BJ (cell line): ENCODE measurements at regions not wholly inside any gene's neighbourhood (a gene's known extent, or its start where the extent isn't known, plus 50 kb on each side); places are given as distances from the start of the nearest gene placed in this dataset.

Source experiments
- CTCF ChIA-PET: fragments of 350-600 bp; formaldehyde crosslinking; extraction: SDS; loops from one replicate; lab custom pipeline; 2021; ENCODE audit warnings: antibody characterized with exemption, inconsistent platforms; lab: Yijun Ruan, JAX
- POLR2A ChIA-PET: fragments of 300-600 bp; sonication (Branson Sonifier 250); formaldehyde crosslinking; extraction: SDS; loops from one replicate; lab custom pipeline; 2021; ENCODE audit warnings: antibody characterized with exemption; lab: Charles Lee
- DNase-seq: peaks from one replicate; pipeline ENCODE4 v3.0.0-alpha.2; 2011; ENCODE audit warnings: low read depth
- H3K27me3 ChIP-seq: 2 replicates; pipeline ENCODE4 v1.6.0; 2011; ENCODE audit warnings: low read length; ENCODE audit not compliant: control insufficient read depth, insufficient read depth
- H3K36me3 ChIP-seq: 2 replicates; pipeline ENCODE4 v1.5.1; 2011; ENCODE audit warnings: low read length; ENCODE audit not compliant: control insufficient read depth, insufficient read depth
- H3K4me3 ChIP-seq: 2 replicates; pipeline ENCODE4 v1.5.1; 2011; ENCODE audit warnings: low read depth, mild to moderate bottlenecking, control low read depth, low read length
- TF ChIP-seq, protein P1 (sequence below): IDR thresholded peaks from 2 replicates; pipeline ENCODE4 v1.5.1; 2011; ENCODE audit warnings: low read depth, mild to moderate bottlenecking, control low read depth, inconsistent platforms, low read length, moderate library complexity; ENCODE audit not compliant: insufficient read depth

DNA sequence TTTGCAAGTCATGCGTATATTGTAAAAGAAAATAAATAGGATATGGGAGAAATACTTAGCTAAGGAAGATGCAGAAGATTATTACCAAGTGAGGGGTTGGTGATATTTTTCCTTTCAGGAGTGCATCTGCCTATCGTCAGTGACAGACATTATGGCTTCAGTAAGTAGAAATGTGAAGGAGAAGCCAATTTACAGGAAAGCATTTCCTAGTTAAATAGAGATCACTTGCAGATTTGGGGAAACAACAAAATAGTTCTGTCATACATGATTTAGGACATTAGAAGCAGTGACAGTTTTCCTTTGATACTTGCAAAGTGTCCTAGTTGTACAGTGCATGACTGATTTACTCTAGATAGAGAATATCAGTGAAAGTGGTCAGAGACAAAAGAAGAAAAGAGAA is 747.8 kb upstream of the KLHL1 start:
- POLR2A ChIA-PET, result no interaction called here
- Histone ChIP-seq H3K27me3 (no peaks in the 10 kb centered on the region), H3K36me3 (no peaks in the 10 kb centered on the region), H3K4me3 (no peak overlapping the region)
- TF ChIP-seq, protein P1, sequence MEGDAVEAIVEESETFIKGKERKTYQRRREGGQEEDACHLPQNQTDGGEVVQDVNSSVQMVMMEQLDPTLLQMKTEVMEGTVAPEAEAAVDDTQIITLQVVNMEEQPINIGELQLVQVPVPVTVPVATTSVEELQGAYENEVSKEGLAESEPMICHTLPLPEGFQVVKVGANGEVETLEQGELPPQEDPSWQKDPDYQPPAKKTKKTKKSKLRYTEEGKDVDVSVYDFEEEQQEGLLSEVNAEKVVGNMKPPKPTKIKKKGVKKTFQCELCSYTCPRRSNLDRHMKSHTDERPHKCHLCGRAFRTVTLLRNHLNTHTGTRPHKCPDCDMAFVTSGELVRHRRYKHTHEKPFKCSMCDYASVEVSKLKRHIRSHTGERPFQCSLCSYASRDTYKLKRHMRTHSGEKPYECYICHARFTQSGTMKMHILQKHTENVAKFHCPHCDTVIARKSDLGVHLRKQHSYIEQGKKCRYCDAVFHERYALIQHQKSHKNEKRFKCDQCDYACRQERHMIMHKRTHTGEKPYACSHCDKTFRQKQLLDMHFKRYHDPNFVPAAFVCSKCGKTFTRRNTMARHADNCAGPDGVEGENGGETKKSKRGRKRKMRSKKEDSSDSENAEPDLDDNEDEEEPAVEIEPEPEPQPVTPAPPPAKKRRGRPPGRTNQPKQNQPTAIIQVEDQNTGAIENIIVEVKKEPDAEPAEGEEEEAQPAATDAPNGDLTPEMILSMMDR, result no peak
- DNase-seq, result no peak
- CTCF ChIA-PET, result no interaction called here

DNA sequence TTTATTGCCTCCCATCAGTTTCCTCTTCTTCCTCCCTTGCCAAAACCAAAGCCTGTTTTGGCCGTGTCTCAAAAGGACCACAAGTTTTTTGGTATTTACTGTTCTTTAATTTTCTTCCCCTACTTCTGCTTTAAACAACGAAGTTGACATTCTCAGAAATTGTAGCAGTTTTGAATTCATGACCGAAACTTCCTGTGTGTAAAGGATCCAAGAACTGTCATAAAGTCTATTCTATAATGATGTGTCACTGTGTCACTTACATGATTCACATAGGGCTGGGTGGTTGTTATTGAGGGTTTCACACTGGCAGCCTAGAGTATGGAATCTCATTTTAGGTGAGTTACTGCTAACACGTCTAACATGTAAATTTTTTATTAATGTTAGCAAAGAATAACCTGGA is 741.0 kb upstream of the KLHL1 start:
- no peaks in the 10 kb centered on the region for H3K36me3 ChIP-seq
- TF ChIP-seq, protein P1, result no peak
- H3K4me3 ChIP-seq, result no peak overlapping the region
- no peaks in the 10 kb centered on the region for H3K27me3 ChIP-seq
- no peak for DNase-seq
- POLR2A ChIA-PET, result no interaction called here
- CTCF ChIA-PET, result no interaction called here

DNA sequence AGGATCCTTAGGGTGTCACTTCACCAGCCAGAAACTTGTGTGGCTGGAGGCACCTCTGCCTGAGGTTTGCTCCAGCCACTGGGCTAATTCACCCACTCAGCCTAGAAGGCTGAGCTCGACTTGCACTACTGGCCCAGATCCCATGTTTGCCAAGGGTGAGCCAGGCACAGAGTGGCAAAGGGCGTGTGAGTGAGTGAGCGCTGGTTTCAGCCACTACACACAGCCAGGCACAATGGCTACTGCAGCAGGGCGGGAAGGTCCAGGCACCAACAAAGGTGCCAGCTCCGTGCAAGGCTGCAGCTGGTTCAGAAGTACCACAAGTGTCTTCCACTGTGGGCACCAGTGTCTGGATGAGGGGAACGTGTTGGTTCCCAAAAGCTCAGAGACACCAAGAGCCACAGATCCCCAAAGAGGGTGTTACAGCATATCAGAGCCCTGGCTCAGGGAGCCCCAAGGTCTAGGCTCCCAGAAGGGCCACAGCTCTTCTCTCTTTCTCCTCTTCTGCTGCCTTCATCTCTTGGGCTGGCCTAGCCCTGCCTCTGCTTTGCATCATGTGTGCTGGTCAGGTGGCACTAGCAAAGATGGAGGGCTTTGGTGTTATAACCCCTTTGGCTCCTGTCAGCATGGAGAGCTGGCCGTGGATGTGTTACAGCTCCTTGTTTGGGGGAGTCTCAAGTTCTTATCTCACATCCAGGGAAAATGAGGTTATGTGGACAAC is 736.3 kb upstream of the KLHL1 start:
- Histone ChIP-seq H3K4me3 (no peak overlapping the region), H3K27me3 (no peaks in the 10 kb centered on the region), H3K36me3 (no peaks in the 10 kb centered on the region)
- ChIA-PET CTCF (no interaction called here), POLR2A (no interaction called here)
- DNase-seq, result no peak
- TF ChIP-seq, protein P1, result no peak

DNA sequence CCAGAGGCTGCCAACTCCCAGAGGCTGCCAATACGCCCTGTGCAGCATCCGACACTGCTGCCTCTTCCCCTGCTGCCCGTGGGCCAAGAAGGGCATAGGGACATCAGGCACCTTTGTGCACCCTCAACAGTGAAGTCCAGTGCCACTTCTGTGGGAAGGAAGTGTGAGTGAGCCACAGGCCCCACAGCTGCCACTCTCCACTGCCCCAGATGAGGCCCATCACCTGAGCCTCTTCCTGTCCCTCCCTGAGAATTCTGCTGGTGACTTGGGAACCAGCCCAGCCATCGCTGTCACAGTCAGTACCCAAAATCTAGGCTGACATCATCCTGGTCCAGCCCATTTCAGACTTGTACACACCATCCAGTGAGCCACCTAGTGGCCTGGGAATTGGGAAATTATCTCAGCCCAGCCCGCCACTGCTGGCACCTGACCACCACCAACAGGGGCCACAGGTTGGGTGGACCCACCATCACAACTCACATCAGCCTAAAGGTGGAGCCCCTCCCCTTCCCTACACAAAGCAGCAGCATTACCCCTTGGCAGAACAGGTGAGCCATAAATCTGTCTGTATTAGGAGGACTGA is 733.9 kb upstream of the KLHL1 start:
- TF ChIP-seq, protein P1, result no peak
- POLR2A ChIA-PET, result no interaction called here
- Histone ChIP-seq H3K36me3 (no peaks in the 10 kb centered on the region), H3K4me3 (no peak overlapping the region), H3K27me3 (no peaks in the 10 kb centered on the region)
- no peak for DNase-seq
- CTCF ChIA-PET, result no interaction called here

DNA sequence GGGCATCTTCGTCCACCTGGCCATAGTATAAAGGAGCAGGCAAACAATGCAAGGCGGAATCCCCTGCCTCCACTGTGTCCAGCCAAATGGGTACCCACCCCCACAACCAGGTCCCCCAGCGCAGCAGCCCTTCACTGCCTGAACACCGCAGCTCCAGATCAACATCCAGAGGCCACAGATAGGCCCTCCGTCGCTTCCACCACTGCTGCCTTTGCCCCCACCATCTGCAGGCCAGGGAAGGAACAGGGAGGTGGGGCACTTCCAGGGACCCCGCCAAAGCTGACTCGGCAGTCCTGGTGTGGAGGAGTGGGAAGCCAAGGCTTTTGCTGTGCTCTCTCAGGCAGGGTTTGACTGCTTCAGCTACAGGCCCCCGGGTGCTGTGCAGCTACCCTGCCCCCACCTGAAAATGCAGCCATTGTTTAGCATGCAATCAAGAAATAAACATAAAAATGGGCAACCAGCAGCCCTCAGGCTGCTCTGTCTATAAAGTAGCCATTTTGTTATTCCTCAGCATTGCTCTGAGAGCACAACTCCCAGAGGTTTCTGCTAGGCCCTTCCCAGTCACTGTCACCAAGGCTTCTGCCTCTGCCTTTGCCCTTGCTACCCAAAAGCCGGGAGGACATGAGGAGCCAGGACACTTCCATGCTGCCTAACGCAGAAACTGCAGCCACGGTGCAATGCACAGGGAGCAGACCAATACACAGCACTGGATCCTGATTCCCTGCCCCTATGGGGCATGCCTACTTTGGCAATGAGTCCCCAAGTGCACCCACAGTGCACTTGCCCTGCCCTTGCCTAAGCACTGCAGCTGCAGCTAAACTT is 733.2 kb upstream of the KLHL1 start:
- ChIA-PET CTCF (no interaction called here), POLR2A (no interaction called here)
- H3K27me3 ChIP-seq, result no peaks in the 10 kb centered on the region

More for the DNA sequence above, 733.2 kb upstream of the KLHL1 start:
- Histone ChIP-seq H3K4me3 (no peak overlapping the region), H3K36me3 (no peaks in the 10 kb centered on the region)
- TF ChIP-seq, protein P1, result no peak
- DNase-seq, result no peak
